ENCODE measurements at regions not wholly inside any gene's neighbourhood (a gene's known extent, or its start where the extent isn't known, plus 50 kb on each side); places are given as distances from the start of the nearest gene placed in this dataset.
"Not testable (repeated sequence)": the region's sequence is repeated elsewhere in the genome, so short reads cannot be mapped to it uniquely, and the experiment has no call there.

DNA sequence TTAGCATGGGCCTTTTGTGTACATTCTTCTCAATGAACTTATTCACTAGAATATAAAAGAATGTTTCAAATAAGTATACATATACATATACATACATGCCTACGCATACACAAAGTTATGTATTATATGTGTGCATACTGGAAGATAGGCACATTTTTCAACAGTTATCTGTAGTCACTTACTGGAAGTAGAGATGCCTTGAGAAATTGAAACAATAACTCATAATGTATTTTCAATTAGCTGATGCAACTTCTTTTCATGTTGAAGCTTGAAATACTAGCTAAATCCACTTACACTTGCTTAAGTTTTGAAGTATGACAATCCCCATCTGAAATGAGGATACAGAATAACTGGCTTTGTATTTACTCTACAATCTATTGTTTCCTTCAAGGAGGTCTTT, 469.0 kb upstream of the PTGER4 start:
- DNase-seq = no peak

- DNase-seq = no peak
These were observed 473.7 kb upstream of the PTGER4 start for GRCh38 chr5:40206030-40206429.

DNA sequence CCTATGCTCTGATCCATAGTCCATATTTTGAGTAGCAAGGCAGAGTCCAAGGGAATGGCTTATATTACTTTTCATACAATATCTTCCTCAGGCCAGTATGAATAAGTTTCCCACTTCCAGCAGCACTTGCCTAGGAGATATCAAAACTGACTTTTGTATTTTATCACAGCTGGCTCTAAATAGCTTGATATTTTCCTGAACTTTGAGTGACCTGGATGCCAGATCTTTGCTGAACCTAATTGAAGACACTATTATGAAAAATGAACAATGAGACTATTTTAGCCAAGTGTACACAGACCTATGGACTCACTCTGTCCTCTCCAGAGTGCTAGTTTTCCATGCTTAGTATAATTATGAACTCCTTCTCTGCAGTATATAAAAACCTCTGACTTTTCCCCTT, 475.6 kb upstream of the PTGER4 start:
- DNase-seq = no peak

DNA sequence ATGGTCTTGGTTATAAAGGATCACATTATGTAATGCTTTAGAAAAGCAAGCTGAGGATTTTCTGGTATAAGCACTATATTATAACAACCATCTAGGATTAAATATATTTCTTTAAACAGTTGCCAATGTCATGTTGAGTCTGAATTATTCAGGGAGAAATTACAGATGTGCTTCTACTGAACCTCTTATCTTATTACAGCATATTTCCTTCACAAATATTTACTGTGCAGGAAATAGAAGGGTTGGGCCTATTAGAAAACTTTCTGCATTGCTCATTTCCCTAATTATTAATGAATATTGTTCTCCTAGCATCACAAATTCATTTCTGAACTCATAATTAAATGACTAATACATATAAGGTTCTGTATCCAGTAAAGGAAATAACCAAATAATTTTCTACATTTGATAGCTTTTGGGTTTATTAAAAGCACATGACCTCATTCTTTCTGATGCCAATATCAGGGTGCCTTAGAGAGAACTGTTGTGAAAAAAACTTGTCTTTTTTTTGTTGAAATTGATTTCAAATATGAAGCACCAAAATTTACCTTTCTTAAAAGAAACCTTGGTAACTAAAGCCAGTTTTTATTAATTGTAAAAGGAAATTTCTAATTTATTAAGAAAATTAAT, 476.8 kb upstream of the PTGER4 start:
- DNase-seq = no peak

GRCh38 chr5:40198736-40199135, 481.0 kb upstream of the PTGER4 start:
- no peak for DNase-seq

DNA sequence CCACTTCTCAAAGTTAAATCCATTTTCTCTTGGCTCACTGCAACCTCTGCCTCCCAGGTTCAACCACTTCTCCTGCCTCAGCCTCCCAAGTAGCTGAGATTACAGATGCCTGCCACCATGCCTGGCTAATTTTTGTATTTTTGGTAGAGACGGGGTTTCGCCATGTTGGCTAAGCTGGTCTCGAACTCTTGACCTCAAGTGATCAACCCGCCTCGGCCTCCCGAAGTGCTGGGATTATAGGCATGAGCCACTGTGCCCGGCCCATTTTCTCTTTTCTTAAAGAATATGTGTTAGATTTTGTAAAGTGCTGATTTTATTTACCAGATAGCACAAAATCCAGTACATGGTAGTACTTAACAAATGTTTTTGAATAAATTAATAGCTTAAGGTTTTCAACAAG, 484.1 kb upstream of the PTGER4 start:
- DNase-seq = not testable (repeated sequence)

GRCh38 chr5:40191150-40191549, 488.6 kb upstream of the PTGER4 start:
- no peak for DNase-seq

DNA sequence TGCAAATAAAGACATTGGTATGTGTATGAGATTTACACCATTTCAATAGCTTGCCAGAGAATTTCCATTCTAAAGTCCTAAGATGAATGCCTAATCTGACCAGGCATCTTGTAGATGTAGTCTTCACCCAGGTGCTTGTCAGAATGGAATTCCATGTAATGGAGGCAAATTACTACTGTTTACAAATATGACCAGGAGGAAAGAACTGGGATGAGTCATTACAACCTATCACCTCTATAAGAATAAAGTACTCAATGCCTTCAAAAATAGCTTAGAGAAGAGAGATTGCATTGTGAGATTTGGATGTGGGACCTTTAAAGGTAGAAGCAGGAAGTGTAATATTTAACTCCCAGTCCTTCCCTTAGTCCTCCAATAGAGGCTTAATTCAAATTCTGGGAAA, 507.0 kb upstream of the PTGER4 start:
- DNase-seq = no peak

GRCh38 chr5:40171971-40172370, 507.7 kb upstream of the PTGER4 start:
- no peak for DNase-seq

- DNase-seq = no peak
These were observed 512.4 kb upstream of the PTGER4 start for GRCh38 chr5:40167283-40167682.

GRCh38 chr5:40166802-40167201, 512.9 kb upstream of the PTGER4 start:
- no peak for DNase-seq

GRCh38 chr5:40165789-40166728, 513.7 kb upstream of the PTGER4 start:
- DNase-seq = no peak

DNA sequence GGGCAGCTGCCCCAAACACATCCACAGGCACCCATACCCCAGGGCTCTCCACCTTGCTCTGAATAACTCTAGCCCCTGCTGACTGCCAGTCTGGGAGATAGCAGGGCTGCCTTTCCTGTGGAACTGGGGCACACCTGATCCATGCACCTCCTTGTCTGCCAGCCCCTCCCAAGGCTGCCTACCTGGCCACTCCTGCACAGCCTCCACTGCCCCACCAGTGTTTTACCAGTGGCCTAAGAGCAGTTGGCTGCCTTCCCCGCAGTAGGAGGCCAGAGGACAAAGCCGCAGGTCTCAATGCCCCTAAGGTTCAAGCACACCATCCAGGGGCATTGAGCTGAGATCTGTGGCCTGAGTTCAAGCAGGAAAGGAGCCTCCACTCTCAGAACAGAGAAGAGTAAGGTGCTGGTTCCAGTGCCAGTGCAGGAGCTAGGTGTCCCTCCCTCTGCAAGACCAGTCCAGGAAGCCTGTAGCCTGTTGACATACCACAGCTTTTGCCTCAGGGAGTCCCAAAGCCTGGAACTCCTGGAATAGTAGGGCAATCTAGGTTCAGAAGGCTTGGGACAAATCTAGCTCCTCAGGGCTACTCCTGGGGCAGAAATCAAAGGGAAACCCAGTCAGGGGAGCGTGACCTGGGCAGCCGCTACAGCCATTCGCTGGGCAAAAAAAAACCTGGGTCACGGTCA, 514.5 kb upstream of the PTGER4 start:
- DNase-seq = no peak

DNA sequence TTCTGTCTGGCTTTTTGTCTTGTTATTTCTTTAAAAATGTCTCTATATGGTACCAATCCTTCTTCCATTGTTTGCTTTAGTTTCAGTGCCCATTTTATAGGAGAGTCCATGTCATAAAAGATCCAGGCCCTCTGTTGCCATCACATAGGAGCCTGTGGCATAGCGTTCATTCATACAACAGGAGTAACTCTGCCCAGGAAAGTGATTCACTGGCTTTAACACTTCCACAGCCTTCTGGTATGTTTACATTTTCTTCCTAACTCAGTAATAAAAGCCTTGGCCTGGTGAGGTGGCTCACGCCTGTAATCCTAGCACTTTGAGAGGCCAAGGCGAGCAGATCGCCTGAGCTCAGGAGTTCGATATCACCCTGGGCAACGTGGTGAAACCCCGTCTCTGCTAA, 519.3 kb upstream of the PTGER4 start:
- DNase-seq = no peak

DNA sequence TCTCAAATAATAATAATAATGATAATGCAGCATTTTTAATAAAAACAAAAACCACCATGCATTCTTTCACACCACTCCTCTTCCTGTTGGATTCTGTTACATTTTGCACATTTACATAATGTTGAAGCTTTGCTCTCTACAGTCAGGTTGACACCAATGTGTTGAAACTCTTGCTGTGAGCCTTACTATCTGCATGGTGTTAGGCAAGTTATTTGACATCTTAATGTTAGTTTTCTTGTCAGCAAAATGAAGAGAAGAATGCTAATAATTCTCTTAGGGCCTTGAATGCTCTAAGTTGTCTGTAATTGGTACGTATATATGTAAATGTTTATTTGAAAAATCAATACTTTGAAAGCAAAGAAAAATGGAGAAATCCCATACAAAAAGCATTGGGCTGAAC, 525.5 kb upstream of the PTGER4 start:
- no peak for DNase-seq

GRCh38 chr5:40150896-40151295, 528.8 kb upstream of the PTGER4 start:
- no peak for DNase-seq

DNA sequence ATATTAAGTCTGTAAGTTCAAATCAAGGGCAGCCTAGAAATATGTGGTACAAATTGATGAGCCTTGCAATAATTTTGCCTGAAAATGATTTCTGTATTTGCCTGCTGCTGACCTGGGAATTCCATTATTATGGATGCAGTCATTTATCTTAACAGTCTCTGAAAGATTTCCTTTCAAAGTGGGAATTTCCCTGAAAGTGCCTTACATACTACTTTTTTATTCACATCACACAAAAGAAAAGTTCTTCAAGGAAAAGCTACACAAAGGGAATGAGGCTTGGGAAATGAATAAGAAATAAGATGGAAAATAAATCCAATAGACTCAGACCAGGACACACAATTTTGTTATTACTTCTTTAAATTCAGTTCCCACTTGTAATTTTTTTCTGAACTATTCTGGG, 537.8 kb upstream of the PTGER4 start:
- no peak for DNase-seq

GRCh38 chr5:40141418-40141817, 538.3 kb upstream of the PTGER4 start:
- no peak for DNase-seq

- DNase-seq = no peak
These were observed 542.5 kb upstream of the PTGER4 start for GRCh38 chr5:40137223-40137622.

DNA sequence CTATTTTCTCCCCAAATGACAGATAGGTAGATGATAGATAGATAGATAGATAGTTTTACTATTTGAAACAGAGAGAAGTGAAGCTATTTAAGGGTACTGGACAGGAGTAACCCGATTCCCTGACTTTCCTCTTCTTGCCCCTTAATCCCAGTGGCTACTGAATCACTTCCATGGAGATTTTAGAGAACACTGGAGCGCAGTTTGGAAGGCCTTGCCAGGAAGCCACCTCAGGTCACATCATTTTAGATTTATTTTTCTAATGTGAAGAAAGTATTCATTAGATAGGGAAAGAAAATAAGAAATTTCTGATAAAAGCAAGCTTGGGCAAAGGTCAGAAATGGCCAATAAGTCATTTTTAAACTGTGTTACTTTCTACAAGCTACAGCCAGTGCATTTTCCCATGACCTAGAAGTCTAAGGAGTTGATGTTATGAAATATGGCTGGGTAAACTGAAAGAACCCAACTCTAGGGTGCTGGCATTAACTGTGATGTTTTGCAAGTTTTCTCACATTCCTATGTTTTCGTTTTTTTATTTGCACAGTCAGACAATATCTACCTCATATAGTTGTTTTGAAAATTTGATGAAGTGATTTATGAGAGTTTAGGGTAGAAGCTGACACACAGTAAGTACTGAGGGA, 544.7 kb upstream of the PTGER4 start:
- no peak for DNase-seq

DNA sequence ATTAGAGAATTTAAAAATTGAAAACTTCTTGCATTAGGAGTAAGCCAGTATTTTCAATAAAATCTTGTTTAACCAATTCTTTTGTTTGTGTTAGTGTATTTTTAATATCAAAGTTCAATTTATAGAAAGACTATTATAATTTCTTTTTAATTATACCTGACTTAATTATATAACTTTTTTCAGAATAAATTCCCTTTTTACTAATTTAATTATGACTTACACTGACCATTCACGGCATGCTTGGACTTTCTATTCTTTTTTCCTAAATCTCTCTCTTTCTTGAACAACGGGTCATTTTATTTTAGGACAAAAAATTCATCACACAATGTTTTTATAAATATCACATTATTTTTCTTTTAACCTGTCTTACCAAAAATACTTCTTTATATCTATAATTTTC, 555.3 kb upstream of the PTGER4 start:
- no peak for DNase-seq

DNA sequence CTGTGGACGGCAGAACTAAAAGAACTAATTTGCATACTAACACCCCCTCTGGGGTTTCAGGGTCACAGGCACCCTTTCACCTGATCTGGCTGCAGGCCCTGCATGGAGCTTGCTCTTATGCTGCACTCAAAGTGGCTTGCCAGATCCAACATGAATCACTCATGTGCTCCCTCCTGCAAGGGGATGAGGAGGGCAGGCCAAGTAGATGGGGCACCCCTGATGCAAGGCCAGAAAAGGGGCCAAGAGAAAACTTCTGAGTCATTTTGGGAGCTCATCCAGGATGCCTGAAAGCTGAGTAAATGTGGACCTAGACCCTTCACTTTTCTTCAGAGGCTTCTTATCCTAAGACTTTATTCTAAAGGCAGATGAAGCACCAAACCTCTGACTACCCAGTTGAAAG, 558.5 kb upstream of the PTGER4 start:
- DNase-seq = no peak

DNA sequence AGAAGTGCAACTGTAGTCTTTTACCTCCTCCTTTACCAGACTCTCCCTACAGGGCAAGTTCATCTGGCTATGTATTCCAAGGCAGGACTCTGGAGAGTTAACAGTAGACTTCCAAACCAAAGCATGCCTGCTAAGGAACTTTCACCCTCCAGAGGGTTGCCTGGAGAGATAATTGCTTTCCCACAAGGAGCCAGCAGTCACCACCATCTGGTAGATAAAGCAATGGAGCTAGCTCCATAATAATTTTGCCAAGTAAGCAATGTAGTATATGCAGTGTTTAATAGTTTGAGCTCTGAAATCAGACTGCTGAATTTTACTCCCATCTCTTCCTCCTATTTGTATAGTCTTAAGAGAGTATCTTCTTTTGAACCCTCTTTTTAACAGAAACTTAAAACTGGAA, 566.8 kb upstream of the PTGER4 start:
- DNase-seq = no peak
